GM19043 (cell line): ENCODE measurements at regions not wholly inside any gene's neighbourhood (a gene's known extent, or its start where the extent isn't known, plus 50 kb on each side); places are given as distances from the start of the nearest gene placed in this dataset.

Source experiments
- ATAC-seq: cut with Tn5 transposase; IDR thresholded peaks from one replicate; pipeline ENCODE4 v1.9.1; 2021; ENCODE audit warnings: low read depth; ENCODE audit not compliant: unreplicated experiment

GRCh38 chr15:47326410-47327333 is 390.6 kb upstream of the SEMA6D start:
- no peak for ATAC-seq

- no peak for ATAC-seq
Measured at GRCh38 chr15:47331829-47332393, 385.4 kb upstream of the SEMA6D start.

GRCh38 chr15:47332481-47332880 is 384.8 kb upstream of the SEMA6D start:
- ATAC-seq = no peak

GRCh38 chr15:47333734-47334133 is 383.6 kb upstream of the SEMA6D start:
- ATAC-seq = no peak

- ATAC-seq = no peak
Measured at GRCh38 chr15:47334805-47335535, 382.3 kb upstream of the SEMA6D start.

GRCh38 chr15:47337106-47337505 is 380.2 kb upstream of the SEMA6D start:
- ATAC-seq = no peak

- ATAC-seq = no peak
Measured at GRCh38 chr15:47337836-47338235, 379.5 kb upstream of the SEMA6D start.

- no peak for ATAC-seq
Measured at GRCh38 chr15:47338771-47339170, 378.5 kb upstream of the SEMA6D start.

- no peak for ATAC-seq
Measured at GRCh38 chr15:47339800-47340570, 377.3 kb upstream of the SEMA6D start.

- no peak for ATAC-seq
Measured at GRCh38 chr15:47340571-47340920, 376.8 kb upstream of the SEMA6D start.

- ATAC-seq = no peak
Measured at GRCh38 chr15:47349179-47349578, 368.1 kb upstream of the SEMA6D start.

- no peak for ATAC-seq
Measured at GRCh38 chr15:47351501-47351900, 365.8 kb upstream of the SEMA6D start.

- no peak for ATAC-seq
Measured at GRCh38 chr15:47352217-47352616, 365.1 kb upstream of the SEMA6D start.

GRCh38 chr15:47355759-47356158 is 361.5 kb upstream of the SEMA6D start:
- ATAC-seq = no peak

- no peak for ATAC-seq
Measured at GRCh38 chr15:47356297-47356696, 361.0 kb upstream of the SEMA6D start.

GRCh38 chr15:47358876-47359275 is 358.4 kb upstream of the SEMA6D start:
- ATAC-seq = no peak

- ATAC-seq = no peak
Measured at GRCh38 chr15:47360305-47360704, 357.0 kb upstream of the SEMA6D start.

GRCh38 chr15:47362118-47362905 is 355.0 kb upstream of the SEMA6D start:
- ATAC-seq = no peak

GRCh38 chr15:47363653-47364052 is 353.7 kb upstream of the SEMA6D start:
- no peak for ATAC-seq
